OCI-LY1 (cell line): ENCODE measurements at regions not wholly inside any gene's neighbourhood (a gene's known extent, or its start where the extent isn't known, plus 50 kb on each side); places are given as distances from the start of the nearest gene placed in this dataset.

Experiments used
- H2AFZ ChIP-seq: fragments of 200-600 bp; sonication (generic), shearing (Covaris generic); 2 replicates; pipeline ENCODE4 v1.6.0; 2014; ENCODE audit warnings: antibody characterized with exemption, mild to moderate bottlenecking, low read length
- H3F3A ChIP-seq: fragments of 200-600 bp; sonication (generic), shearing (Covaris generic); 2 replicates; pipeline ENCODE4 v1.6.0; 2014; ENCODE audit warnings: mild to moderate bottlenecking, antibody characterized with exemption, low read length, moderate library complexity; ENCODE audit not compliant: insufficient read depth
- H3K27ac ChIP-seq: fragments of 200-600 bp; sonication (generic); 2 replicates; pipeline ENCODE4 v1.5.1; 2014; ENCODE audit warnings: low read length, mixed run types, mild to moderate bottlenecking, low read depth; ENCODE audit not compliant: poor library complexity, severe bottlenecking
- H3K27me3 ChIP-seq: fragments of 200-600 bp; sonication (generic); 2 replicates; pipeline ENCODE4 v1.6.0; 2014; ENCODE audit warnings: antibody characterized with exemption, mild to moderate bottlenecking, low read length, moderate library complexity; ENCODE audit not compliant: insufficient read depth
- H3K36me3 ChIP-seq: fragments of 200-600 bp; sonication (generic); 2 replicates; pipeline ENCODE4 v1.6.1; 2014; ENCODE audit warnings: mild to moderate bottlenecking, antibody characterized with exemption, low read length, moderate library complexity, mixed read lengths; ENCODE audit not compliant: insufficient read depth
- H3K4me1 ChIP-seq: fragments of 200-600 bp; sonication (generic); 2 replicates; pipeline ENCODE4 v1.5.1; 2014; ENCODE audit warnings: mild to moderate bottlenecking, low read length, moderate library complexity; ENCODE audit not compliant: insufficient read depth, severe bottlenecking
- H3K4me2 ChIP-seq: fragments of 200-600 bp; sonication (generic), shearing (Covaris generic); 2 replicates; pipeline ENCODE4 v1.6.1; 2014; ENCODE audit warnings: low read length
- H3K4me3 ChIP-seq: fragments of 200-600 bp; sonication (generic); 2 replicates; pipeline ENCODE4 v1.5.1; 2014; ENCODE audit warnings: low read length, low read depth, mild to moderate bottlenecking, mixed read lengths; ENCODE audit not compliant: poor library complexity, severe bottlenecking
- H3K79me2 ChIP-seq: fragments of 200-600 bp; shearing (Covaris generic); 2 replicates; pipeline ENCODE4 v1.6.1; 2016; ENCODE audit warnings: mixed run types, low read length, mixed read lengths; ENCODE audit not compliant: insufficient read depth
- H3K9ac ChIP-seq: fragments of 200-600 bp; sonication (generic), shearing (Covaris generic); 2 replicates; pipeline ENCODE4 v1.6.1; 2014; ENCODE audit warnings: mild to moderate bottlenecking, low read length, mixed read lengths
- H3K9me2 ChIP-seq: fragments of 200-600 bp; sonication (generic), shearing (Covaris generic); 2 replicates; pipeline ENCODE4 v1.6.1; 2014; ENCODE audit warnings: low read depth, mild to moderate bottlenecking, low read length, mixed read lengths
- H3K9me3 ChIP-seq: fragments of 200-600 bp; shearing (Covaris generic); 2 replicates; pipeline ENCODE4 v1.6.1; 2014; ENCODE audit warnings: low read length, mixed read lengths
- H4K20me1 ChIP-seq: fragments of 200-600 bp; sonication (generic), shearing (Covaris generic); 2 replicates; pipeline ENCODE4 v1.6.0; 2016; ENCODE audit warnings: mild to moderate bottlenecking, low read length; ENCODE audit not compliant: insufficient read depth
- EZH2 ChIP-seq: fragments of 200-600 bp; sonication (generic), shearing (Covaris generic); IDR thresholded peaks from 2 replicates; pipeline ENCODE4 v1.8.0; 2017; ENCODE audit warnings: borderline replicate concordance, mixed run types, mild to moderate bottlenecking, antibody characterized with exemption, low read length, moderate library complexity, mixed read lengths
- TF ChIP-seq, protein P1 (sequence below): fragments of 200-600 bp; sonication (generic), shearing (Covaris generic); IDR thresholded peaks from 2 replicates; pipeline ENCODE4 v1.5.1; 2017; ENCODE audit warnings: mild to moderate bottlenecking, antibody characterized with exemption, low read length, moderate library complexity, mixed read lengths

DNA sequence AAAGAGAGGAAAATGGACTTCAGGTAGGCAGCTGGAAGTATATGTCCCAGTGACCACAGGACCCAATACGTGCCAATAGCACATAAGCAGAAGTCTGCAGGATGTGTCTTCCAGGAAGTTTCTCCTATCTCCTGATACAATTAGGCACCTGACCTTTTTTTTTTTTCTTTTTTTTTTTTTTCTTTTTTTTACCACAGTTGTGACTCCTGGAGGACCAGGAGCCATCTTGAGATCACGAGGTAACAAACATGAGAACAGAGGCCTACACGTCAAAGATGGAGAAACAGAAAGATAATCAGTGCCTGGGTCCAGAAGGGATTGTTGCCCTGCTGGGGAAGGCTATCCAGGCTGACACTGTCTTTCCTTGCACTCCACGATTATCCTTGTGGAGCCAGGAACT is 312.4 kb upstream of the NEBL start:
- Histone ChIP-seq H3K9me3 (no peaks in the 10 kb centered on the region), H3K27me3 (no peaks in the 10 kb centered on the region), H3K4me2 (no peak overlapping the region), H3K36me3 (no peaks in the 10 kb centered on the region), H3K27ac (no peak overlapping the region), H3K9me2 (no peaks in the 10 kb centered on the region), H3F3A (no peaks in the 10 kb centered on the region), H3K4me1 (no peaks in the 10 kb centered on the region), H4K20me1 (no peaks in the 10 kb centered on the region), H3K4me3 (no peak overlapping the region), H2AFZ (no peak overlapping the region), H3K79me2 (no peaks in the 10 kb centered on the region), H3K9ac (no peak overlapping the region)
- TF ChIP-seq, protein P1, sequence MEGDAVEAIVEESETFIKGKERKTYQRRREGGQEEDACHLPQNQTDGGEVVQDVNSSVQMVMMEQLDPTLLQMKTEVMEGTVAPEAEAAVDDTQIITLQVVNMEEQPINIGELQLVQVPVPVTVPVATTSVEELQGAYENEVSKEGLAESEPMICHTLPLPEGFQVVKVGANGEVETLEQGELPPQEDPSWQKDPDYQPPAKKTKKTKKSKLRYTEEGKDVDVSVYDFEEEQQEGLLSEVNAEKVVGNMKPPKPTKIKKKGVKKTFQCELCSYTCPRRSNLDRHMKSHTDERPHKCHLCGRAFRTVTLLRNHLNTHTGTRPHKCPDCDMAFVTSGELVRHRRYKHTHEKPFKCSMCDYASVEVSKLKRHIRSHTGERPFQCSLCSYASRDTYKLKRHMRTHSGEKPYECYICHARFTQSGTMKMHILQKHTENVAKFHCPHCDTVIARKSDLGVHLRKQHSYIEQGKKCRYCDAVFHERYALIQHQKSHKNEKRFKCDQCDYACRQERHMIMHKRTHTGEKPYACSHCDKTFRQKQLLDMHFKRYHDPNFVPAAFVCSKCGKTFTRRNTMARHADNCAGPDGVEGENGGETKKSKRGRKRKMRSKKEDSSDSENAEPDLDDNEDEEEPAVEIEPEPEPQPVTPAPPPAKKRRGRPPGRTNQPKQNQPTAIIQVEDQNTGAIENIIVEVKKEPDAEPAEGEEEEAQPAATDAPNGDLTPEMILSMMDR: no peak
- TF ChIP-seq EZH2: no peak

DNA sequence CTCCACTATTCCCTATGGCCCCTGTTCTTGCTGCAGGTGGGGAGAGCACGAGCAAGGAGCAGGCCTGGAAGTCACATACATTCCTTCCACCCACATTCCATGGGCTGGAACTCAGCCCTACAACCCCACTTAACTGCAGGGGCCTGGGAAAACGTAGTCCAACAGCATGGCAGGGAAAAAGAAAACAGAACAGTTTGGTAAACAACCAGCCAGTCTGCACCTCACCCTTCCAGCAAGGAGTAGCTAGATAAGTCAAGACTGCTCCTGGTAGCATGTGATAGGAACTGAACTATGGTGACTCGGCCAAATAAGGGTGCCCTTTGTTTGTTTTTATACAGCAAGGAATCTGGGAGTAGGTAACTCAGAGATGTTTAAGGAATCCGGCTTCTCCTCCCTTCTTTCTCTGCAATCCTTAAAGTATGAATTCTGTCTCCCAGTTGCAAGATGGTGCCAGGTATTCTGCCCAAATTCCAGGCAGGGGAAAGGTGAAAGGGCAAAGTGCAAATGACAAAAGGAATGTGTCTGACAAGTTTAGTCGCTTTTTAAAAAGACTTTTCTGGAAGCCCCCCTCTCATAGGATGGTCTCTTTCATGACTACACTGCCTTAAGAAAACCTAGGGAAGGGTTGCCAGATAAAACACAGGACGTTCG is 311.7 kb upstream of the NEBL start:
- Histone ChIP-seq H3K27me3 (no peaks in the 10 kb centered on the region), H3K4me1 (no peaks in the 10 kb centered on the region), H3K79me2 (no peaks in the 10 kb centered on the region), H4K20me1 (no peaks in the 10 kb centered on the region), H3K27ac (no peak overlapping the region), H3K9ac (no peak overlapping the region), H3K4me3 (no peak overlapping the region), H2AFZ (no peak overlapping the region), H3K9me3 (no peaks in the 10 kb centered on the region), H3K36me3 (no peaks in the 10 kb centered on the region), H3F3A (no peaks in the 10 kb centered on the region), H3K9me2 (no peaks in the 10 kb centered on the region), H3K4me2 (no peak overlapping the region)
- TF ChIP-seq, protein P1: no peak
- no peak for TF ChIP-seq EZH2

DNA sequence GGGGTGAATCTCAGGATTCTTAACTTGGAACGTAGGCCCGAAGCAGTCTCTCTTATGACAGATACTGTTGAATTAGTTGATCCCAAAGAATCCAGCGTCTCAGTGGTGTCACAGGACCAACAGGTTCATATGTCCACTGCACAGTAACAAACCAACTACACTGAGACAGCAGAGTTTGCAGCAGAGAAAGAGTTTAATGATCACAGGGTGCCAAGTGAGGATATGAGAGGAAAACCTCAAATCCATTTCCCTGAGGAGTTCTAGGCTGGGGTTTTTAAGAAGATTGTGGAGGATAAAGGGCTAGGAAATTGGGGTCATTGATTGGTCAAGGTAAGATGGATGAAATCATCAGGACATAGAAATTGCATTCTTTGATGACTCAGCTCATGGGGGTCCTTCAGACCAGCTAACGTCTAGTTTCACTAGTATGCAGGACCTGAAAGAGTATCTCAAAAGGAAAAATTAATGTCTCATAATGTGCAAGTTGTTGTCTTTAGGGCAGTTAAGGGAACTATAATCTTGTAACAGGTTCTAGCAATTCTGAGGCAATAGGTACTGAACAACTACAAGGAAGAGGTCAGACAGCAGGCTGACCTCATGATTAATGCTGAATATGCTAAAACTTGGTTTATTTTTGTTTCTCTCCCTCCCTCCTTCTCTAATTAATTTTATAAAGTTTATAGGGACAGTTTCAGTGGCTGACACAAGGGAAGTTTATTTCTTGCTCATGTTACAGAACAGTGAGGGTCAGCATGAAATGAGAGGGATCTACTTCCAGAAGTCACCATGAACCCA is 310.9 kb upstream of the NEBL start:
- no peak overlapping the region for H3K4me3 ChIP-seq
- H3K4me2 ChIP-seq: no peak overlapping the region
- TF ChIP-seq EZH2: no peak
- no peaks in the 10 kb centered on the region for H3K27me3 ChIP-seq
- no peaks in the 10 kb centered on the region for H3K9me3 ChIP-seq
- no peak overlapping the region for H3K27ac ChIP-seq
- no peaks in the 10 kb centered on the region for H4K20me1 ChIP-seq
- H3K9ac ChIP-seq: no peak overlapping the region
- no peaks in the 10 kb centered on the region for H3K9me2 ChIP-seq
- H2AFZ ChIP-seq: no peak overlapping the region
- H3K79me2 ChIP-seq: no peaks in the 10 kb centered on the region
- H3K4me1 ChIP-seq: no peaks in the 10 kb centered on the region
- no peaks in the 10 kb centered on the region for H3K36me3 ChIP-seq
- no peaks in the 10 kb centered on the region for H3F3A ChIP-seq
